DOHH2 (cell line): ENCODE measurements at regions not wholly inside any gene's neighbourhood (a gene's known extent, or its start where the extent isn't known, plus 50 kb on each side); places are given as distances from the start of the nearest gene placed in this dataset.

Experiments
- CTCF ChIP-seq: fragments of 200-600 bp; sonication (generic); IDR thresholded peaks from one replicate; pipeline ENCODE4 v1.5.1; 2014; ENCODE audit warnings: antibody characterized with exemption, mild to moderate bottlenecking, low read depth, low read length; ENCODE audit not compliant: poor library complexity, severe bottlenecking
- EZH2phosphoT487 ChIP-seq: fragments of 200-600 bp; sonication (generic); IDR thresholded peaks from 2 replicates; pipeline ENCODE4 v1.6.1; 2017; ENCODE audit warnings: borderline replicate concordance, mild to moderate bottlenecking, antibody characterized with exemption, low read length, moderate library complexity, mixed read lengths

DNA sequence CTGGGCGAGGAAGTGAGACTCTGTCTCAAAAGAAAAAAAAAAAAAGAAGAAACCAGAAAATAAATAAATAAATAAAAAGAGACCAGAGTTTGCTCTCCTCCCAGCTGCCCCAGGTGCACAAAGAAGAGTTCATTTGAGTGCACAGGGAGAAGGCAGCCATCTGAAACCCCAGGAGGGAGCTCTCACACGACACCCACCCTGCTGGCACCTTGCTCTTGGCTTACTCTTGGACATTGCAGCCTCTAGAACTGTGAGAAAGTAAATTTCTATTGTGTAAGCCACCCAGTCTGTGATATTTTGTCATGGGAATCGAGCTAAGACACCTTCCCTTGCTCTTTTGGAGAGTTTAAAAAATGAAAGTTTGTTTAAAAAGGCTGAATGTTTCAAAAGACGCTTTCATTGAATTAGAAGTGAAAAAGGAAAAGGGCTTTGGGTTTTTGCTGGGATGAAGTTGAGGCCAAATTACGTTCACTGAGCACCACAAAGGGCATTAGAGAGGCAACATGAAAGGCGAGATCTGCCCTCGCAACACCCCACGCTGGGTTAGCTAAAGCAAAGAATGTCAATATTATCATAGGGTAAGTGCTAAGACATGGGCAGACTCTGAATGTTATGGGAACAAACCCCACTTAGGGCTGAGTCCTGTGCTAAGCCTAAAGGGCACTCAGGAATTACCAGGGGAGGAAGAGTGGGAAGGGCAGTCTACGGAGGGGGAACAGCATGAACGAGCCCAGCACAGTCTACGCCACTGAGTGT, 128.9 kb upstream of the RIOK3 start:
- TF ChIP-seq CTCF, result no peak
- no peak for TF ChIP-seq EZH2phosphoT487
